Loucy (cell line): ENCODE measurements at regions not wholly inside any gene's neighbourhood (a gene's known extent, or its start where the extent isn't known, plus 50 kb on each side); places are given as distances from the start of the nearest gene placed in this dataset.

ENCODE experiments used
- CTCF ChIP-seq: fragments of 200-600 bp; sonication (generic); conservative IDR thresholded peaks from 2 replicates; pipeline ENCODE4 v1.5.1; 2014; ENCODE audit warnings: mild to moderate bottlenecking, antibody characterized with exemption, low read length
- EZH2phosphoT487 ChIP-seq: fragments of 200-600 bp; IDR thresholded peaks from 2 replicates; pipeline ENCODE4 v1.6.1; 2018; ENCODE audit warnings: antibody characterized with exemption, mild to moderate bottlenecking, moderate library complexity, borderline replicate concordance

- TF ChIP-seq CTCF (no peak), EZH2phosphoT487 (no peak)
Measured at GRCh38 chr7:114048386-114049235, 129.8 kb upstream of the PPP1R3A start.
